Panc1 (cell line): ENCODE measurements at regions not wholly inside any gene's neighbourhood (a gene's known extent, or its start where the extent isn't known, plus 50 kb on each side); places are given as distances from the start of the nearest gene placed in this dataset.

ENCODE experiments used
- ATAC-seq: fragments of 200-7000 bp; cut with Tn5 transposase; 2 replicates; pipeline ENCODE4 v1.9.1; 2020; ENCODE audit warnings: mild to moderate bottlenecking, moderate library complexity
- BruUV-seq: library from RNA; stranded (reverse); fragments of 400-500 nt; replicated peaks from 2 replicates; lab custom pipeline; 2021; lab: Mats Ljungman, UMichigan
- CTCF ChIA-PET: fragments of 300-600 bp; sonication (Branson Sonifier 250); formaldehyde crosslinking; loops from one replicate; lab custom pipeline; 2022; ENCODE audit warnings: antibody characterized with exemption; lab: Charles Lee
- POLR2A ChIA-PET: fragments of 300-600 bp; sonication (Branson Sonifier 250); formaldehyde crosslinking; loops from one replicate; lab custom pipeline; 2022; ENCODE audit warnings: antibody characterized with exemption; lab: Charles Lee
- DNase-seq: peaks from one replicate; pipeline ENCODE4 v3.0.0-alpha.2; 2010; ENCODE audit warnings: low read depth, low spot score
- H3K27ac ChIP-seq: 2 replicates; pipeline ENCODE4 v1.5.1; 2011; ENCODE audit warnings: mild to moderate bottlenecking, low read length, inconsistent platforms
- H3K27me3 ChIP-seq: fragments of 200-500 bp; sonication (Bioruptor generic); 2 replicates; pipeline ENCODE4 v1.6.0; 2014; ENCODE audit warnings: low read length, inconsistent platforms; ENCODE audit not compliant: control insufficient read depth, insufficient read depth
- H3K36me3 ChIP-seq: fragments of 200-500 bp; sonication (Bioruptor generic); 2 replicates; pipeline ENCODE4 v1.5.1; 2014; ENCODE audit warnings: inconsistent platforms, mild to moderate bottlenecking, low read length, moderate library complexity; ENCODE audit not compliant: control insufficient read depth, insufficient read depth
- H3K4me1 ChIP-seq: 2 replicates; pipeline ENCODE4 v1.5.1; 2011; ENCODE audit warnings: inconsistent platforms, mild to moderate bottlenecking, low read length, moderate library complexity; ENCODE audit not compliant: control insufficient read depth, insufficient read depth
- H3K4me3 ChIP-seq, 2 experiments: 2 replicates each; pipeline ENCODE4 v1.5.1; 2011 to 2012; ENCODE audit warnings: low read depth in 2 of 2, low read length in 2 of 2, mild to moderate bottlenecking in 2 of 2, inconsistent platforms in 1 of 2, moderate library complexity in 1 of 2
- H3K9me3 ChIP-seq: fragments of 200-500 bp; sonication (Bioruptor generic); 2 replicates; pipeline ENCODE4 v1.5.1; 2014; ENCODE audit warnings: low read depth, mild to moderate bottlenecking, inconsistent platforms, low read length, moderate library complexity; ENCODE audit not compliant: control insufficient read depth, insufficient read depth
- CTCF ChIP-seq: fragments of 450-650 bp; IDR thresholded peaks from 2 replicates; pipeline ENCODE4 v1.5.1; 2017; ENCODE audit warnings: mild to moderate bottlenecking
- POLR2AphosphoS5 ChIP-seq: IDR thresholded peaks from 2 replicates; pipeline ENCODE4 v1.6.1; 2012; ENCODE audit warnings: mild to moderate bottlenecking, low read depth, low read length, moderate library complexity
- REST ChIP-seq, 2 experiments: IDR thresholded peaks; 2 replicates each; pipeline ENCODE4 v1.6.1; 2011 to 2012; ENCODE audit warnings: low read depth in 2 of 2, control low read depth in 1 of 2, low read length in 1 of 2, mild to moderate bottlenecking in 1 of 2, moderate library complexity in 1 of 2; ENCODE audit not compliant: insufficient read depth in 1 of 2
- SIN3A ChIP-seq: IDR thresholded peaks from 2 replicates; pipeline ENCODE4 v1.6.1; 2012; ENCODE audit warnings: low read depth, mild to moderate bottlenecking, low read length, moderate library complexity, borderline replicate concordance; ENCODE audit not compliant: insufficient read depth
- TCF7L2 ChIP-seq: IDR thresholded peaks from 2 replicates; pipeline ENCODE4 v1.6.1; 2011; ENCODE audit warnings: mild to moderate bottlenecking, low read depth, low read length, inconsistent platforms
- in situ Hi-C: cut with HindIII; loops from 2 replicates; pipeline ENCODE4 v1.10.0; 2016; ENCODE audit warnings: low sequenced_read_pairs, low pct_unique_long_range_greater_than_20kb
- intact Hi-C: fragments of 100-400 bp; cut with micrococcal nuclease; formaldehyde crosslinking; loops from one replicate; pipeline ENCODE4 v1.10.0; 2022; ENCODE audit not compliant: unreplicated experiment

GRCh38 chr20:22418738-22419137 lies 165.6 kb downstream of the FOXA2 start:
- Histone ChIP-seq H3K27ac (no peak overlapping the region), H3K4me3 (no peak overlapping the region), H3K9me3 (no peaks in the 10 kb centered on the region), H3K4me1 (no peaks in the 10 kb centered on the region), H3K36me3 (no peaks in the 10 kb centered on the region), H3K27me3 (no peaks in the 10 kb centered on the region)
- ATAC-seq, result no peak
- intact Hi-C loops (no loop called here), in situ Hi-C loops (no loop called here)
- DNase-seq, result no peak
- BruUV-seq, result no TSS peak
- ChIA-PET POLR2A (no interaction called here), CTCF (no interaction called here)
- no peak for TF ChIP-seq POLR2AphosphoS5
- TF ChIP-seq CTCF, result no peak
- no peak for TF ChIP-seq REST (IDR thresholded peaks at IDR 0.05; ENCODE audit: insufficient read depth in 1 of 2, low read depth in 2 of 2, low read length in 1 of 2)
- TF ChIP-seq SIN3A, result no peak
- no peak for TF ChIP-seq TCF7L2

DNA sequence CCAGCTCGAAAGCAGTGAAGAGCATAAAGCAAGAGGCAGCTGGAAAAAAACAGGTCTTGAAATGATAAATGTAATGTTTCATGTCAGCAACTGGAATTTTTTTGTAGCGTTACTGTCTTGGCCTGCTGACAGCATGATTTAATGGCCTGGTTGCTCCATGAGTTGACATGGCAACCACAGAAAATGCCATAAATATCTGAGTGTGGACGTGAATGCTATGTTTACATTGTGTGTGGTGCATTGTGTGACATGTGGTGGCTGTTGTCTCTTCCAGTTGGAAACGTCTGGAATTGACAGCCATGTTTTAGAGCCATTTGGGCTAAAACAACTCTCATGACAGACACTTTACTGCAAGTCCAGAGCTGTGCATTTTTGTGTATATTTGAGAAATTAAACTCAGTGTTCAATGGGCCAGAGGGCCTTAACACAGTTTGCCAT lies 170.0 kb downstream of the FOXA2 start:
- no peak overlapping the region for H3K4me3 ChIP-seq
- no peak for TF ChIP-seq SIN3A
- no peak for ATAC-seq
- ChIA-PET CTCF (no interaction called here), POLR2A (no interaction called here)
- peaks cover 6% of the 10 kb centered on the region for H3K4me1 ChIP-seq
- intact Hi-C loops, result no loop called here
- H3K36me3 ChIP-seq, result no peaks in the 10 kb centered on the region
- H3K9me3 ChIP-seq, result peaks cover 3% of the 10 kb centered on the region; the same call in 1 of the 2 replicates
- in situ Hi-C loops, result no loop called here
- H3K27ac ChIP-seq, result peak overlapping the region; percentile 63; the same call in 1 of the 2 replicates
- H3K27me3 ChIP-seq, result no peaks in the 10 kb centered on the region
- no peak for DNase-seq
- no TSS peak for BruUV-seq

GRCh38 chr20:22412977-22413868 lies 171.1 kb downstream of the FOXA2 start:
- POLR2A ChIA-PET, result no interaction called here
- TF ChIP-seq CTCF, result no peak

More at GRCh38 chr20:22412977-22413868, 171.1 kb downstream of the FOXA2 start:
- peaks cover 6% of the 10 kb centered on the region for H3K4me1 ChIP-seq
- no peak for ATAC-seq
- in situ Hi-C loops (no loop called here), intact Hi-C loops (no loop called here)
- DNase-seq, result no peak
- CTCF ChIA-PET, result no interaction called here
- no peak overlapping the region for H3K4me3 ChIP-seq
- BruUV-seq, result no TSS peak
- H3K9me3 ChIP-seq, result peaks cover 3% of the 10 kb centered on the region; the same call in 1 of the 2 replicates
- no peaks in the 10 kb centered on the region for H3K27me3 ChIP-seq
- peak overlapping the region; percentile 83; the same call in 1 of the 2 replicates for H3K27ac ChIP-seq
- no peaks in the 10 kb centered on the region for H3K36me3 ChIP-seq
